ENCODE measurements at regions not wholly inside any gene's neighbourhood (a gene's known extent, or its start where the extent isn't known, plus 50 kb on each side); places are given as distances from the start of the nearest gene placed in this dataset.

DNA sequence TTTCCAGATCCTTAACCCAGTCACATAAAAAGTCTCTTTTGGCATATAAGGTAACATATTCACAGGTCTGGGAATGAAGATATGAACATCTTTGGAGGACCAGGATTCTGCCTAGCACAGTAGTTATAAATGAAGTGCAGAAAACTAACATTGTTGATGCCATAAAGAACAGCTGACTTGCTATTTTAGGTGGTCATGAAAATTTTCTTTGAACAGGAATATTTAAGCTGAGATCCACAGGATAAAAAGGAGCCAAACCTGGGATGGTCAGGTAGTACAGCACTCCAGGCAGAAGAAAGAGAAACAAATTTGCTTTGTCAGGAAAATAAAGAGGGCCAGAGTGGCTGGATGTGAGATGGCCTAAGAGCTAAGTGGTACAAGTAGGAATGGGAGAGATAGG, 80.0 kb downstream of the CENPW start:
- no peak for DNase-seq

DNA sequence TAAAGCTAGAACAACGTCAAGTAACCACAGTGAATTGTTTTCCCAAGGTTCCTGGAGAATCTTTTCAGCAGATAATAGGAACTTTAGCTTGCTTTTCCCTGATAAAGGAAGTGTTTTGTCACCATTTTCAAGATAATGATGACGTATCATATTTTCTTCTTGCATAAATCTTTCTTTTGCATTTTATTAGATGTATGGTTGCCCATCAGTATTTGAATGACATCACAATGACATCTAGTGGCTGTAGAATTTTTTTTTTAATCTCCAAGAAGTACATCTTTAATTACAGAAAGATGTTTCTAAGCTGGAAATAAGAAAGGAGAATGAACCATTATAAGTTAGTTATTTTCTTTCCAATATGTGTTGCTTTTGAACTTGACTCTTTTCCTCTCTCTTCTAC, 83.0 kb downstream of the CENPW start:
- no peak for DNase-seq

DNA sequence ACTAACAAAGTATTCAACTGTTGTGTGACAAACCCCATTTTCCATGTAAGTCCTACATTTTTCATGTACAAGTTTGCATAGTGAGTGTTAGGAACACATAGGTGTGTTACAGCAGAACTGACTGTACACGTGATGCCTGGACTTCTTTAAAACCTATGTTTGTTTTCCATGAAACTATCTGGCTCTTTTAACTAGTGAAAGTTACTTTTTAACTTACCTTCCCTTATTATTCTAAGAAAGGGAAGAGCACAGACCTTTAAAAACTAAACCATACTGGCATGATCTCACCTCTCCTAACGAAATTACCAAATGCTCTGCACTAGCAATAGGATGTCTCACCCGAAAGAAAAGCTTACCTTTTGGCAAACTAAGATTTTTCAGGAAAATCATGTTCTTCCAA, 87.8 kb downstream of the CENPW start:
- no peak for DNase-seq

DNA sequence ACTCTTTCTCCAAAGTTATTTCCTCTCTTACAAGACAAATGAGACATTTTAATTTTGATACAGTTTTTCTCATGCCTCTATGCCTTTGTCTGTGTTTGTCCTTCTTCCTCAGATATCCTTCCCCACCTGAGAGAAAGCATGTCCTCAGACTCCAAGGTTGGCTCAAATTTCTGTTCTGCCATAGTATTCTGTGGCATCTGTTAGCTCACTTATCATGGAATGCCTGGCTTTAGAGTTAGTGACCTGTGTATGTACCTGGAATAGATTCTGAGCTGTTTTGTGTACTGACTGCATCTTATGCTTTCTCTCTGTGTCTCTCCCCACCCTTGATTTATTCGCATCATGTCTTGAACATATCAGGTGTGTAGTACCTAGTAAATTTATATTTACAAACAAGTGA, 90.0 kb downstream of the CENPW start:
- no peak for DNase-seq

DNA sequence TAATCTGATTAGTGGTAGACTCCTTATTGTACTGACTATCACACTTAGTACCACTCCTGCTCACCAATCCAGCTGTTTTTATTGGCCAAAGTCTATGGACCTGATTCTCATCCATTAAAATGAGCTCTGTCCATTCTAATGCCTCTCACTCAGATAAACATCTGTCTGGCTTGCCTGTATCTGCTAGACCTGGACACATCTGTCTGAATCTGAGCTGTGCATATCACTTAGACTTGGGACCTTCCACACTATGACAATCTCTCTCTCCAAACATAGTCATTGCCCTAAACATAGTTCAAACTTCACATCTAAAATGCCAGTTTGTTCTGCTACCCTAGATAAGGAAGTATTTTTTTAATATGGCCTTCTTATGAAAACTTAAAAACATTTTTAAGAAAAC, 92.6 kb downstream of the CENPW start:
- no peak for DNase-seq

DNA sequence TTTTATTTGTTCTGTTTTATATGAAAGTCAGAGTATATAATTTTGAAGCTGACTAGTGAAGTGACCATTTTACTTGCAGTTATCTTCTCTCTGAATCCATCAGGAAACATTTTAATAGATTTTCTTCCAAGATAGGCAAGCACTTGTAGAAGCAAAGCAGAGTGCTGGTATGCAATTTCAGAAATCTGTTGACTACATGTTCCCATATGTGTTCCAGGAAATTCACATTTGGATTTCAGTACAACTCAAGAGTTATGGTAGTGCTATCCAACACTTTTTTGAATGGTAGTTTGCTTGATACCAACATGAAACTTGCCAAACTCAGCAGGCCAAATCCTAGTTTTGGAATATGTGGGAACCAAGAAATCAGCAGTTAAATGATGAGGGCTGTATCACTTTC, 94.0 kb downstream of the CENPW start:
- DNase-seq: no peak

DNA sequence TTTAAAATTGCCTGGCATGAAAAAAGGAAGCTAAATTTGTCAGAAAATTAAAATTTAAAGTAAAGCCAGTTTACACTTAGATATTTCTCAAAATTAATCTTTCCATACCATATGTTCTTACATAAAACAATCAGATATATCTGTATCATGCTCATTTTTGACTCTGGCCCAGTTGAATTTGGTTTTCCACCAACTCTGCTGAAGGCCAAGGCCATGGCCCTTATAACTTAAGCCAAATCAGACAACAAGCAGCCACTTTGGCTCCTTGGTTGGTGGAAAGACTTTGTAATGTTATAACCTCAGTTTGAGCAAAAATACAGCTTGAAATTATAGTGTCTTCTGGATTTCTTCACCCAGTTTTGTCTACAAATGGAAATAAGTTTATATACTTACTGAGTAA, 97.3 kb downstream of the CENPW start:
- no peak for DNase-seq

DNA sequence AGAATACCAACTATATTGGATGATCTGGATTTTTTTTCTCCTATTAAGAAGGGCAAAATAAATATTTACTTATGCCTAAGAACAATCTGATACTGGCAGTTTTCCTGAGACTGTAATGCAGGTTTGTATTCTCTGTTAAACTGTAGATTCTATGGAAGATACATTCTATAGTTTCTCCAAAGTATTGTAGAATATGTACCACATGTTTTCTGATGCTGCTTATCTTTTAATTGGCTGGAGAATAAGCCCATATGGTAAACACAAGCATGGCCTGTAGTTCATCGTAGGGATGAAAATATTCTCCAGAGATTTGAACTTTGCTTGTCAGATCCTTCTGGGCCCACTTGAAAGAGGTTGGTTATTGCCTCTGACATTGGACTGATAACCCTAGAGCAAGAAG, 99.1 kb downstream of the CENPW start:
- DNase-seq: no peak

DNA sequence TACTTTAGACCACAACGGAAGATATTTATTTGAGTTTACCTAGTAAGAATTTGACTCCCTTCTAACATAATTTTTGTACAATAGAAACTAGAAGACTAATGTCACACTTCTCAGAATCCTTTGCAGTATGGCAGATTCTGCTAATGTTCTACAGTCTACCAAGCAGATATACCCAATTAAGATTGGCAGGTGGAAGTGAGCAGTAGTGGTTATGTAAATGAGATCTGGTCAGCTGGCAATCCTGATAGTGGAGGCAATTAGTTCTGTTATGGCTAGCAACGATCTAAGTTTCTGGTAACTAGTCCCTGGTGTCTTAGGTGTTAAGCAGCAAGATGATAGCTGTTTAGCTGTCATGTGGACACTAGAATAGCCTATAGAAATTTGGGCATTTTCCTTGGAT, 101.0 kb downstream of the CENPW start:
- DNase-seq: no peak

DNA sequence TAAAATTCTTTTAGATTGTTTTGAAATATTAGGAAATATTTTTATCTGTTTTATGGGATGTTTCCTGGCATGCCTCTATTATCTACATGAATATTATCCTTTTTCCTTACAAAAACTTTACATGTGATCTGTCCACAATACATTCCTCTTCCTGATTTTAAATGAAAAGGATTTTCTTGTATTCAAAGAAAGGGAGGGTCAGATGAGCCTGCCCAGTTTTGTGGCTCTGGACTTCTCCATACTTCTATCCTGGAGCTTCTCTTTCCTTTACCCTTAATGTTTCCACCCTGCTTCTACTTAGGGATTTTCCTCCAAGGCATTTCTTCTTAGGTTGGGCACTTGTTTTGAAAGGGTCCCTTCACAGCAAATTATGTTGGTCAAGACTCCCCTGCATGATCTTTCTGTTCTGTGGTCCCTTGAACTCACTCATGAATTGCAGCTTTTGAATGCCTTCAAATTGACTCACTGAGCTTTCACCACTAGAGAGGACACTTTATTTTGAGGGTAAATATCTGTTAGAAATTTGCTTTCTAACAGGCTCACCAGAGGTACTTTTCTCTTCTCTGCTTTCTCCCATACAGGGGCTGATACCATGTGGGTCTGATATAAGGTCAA, 104.9 kb downstream of the CENPW start:
- no peak for DNase-seq

DNA sequence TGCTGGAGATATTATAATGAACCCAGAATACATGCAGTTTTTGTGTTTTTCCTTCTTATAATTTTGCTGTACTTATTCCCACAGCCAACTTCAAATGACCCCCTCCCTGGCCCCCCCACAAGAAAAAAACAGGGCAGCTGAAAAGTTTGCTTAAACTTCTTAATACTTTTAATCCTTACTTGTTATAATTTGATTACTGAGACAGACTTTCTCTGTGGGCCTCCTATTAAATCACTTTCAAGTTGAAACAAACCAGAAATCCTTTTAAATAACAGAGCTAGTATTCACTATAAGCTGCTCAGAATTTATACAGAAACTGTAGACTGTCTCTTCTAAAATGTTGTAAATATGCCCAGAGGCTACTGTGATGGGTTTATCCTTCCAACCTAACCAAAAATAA, 106.3 kb downstream of the CENPW start:
- no peak for DNase-seq

DNA sequence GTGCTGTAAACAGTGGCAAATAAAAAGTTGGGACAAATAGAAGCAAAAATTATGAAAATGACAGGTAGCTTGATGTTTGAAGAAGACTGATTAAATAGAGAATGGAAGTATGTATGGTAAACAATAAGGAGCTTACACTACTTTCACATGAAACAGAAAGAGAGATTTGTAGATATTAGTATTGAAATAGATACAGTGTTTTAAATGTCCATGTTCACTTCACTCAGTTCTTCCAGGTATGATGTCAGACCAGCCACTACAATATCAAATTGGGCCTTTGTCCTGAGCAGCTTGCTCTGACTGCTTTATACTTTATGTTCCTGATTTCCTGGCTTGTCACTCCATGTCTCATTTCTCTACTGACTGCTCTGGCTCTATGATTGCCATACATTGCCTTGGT, 107.5 kb downstream of the CENPW start:
- no peak for DNase-seq

DNA sequence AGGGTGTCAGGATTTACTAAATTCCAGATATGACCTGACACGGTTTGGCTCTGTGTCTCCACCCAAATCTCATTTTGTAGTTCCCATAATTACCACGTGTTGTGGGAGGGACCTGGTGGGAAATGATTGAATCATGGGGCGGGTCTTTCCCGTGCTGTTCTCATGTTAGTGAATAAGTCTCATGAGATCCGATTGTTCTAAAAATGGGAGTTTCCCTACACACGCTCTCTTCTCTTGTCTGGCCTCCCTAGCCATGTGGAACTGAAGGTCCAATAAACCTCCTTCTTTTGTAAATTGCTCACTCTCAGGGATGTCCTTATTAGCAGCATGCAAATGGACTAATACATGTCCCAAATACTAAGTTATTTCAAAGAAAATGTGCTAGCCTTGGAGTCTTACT, 121.1 kb downstream of the CENPW start:
- no peak for DNase-seq

DNA sequence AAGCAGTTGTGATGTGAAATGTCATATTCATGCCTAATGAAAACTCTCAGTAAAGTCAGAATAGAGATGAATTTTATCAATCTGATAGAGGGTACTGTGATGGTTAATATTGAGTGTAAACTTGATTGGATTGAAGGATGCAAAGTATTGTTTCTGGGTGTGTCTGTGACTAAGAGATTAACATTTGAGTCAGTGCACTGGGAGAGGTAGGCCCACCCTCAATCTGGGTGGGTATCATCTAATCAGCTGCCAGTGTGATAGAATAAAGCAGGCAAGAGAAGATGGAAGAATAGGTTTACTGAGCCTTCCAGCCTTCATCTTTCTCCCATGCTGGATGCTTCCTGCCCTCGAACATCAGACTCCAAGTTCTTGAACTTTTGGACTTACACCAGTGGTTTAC, 124.3 kb downstream of the CENPW start:
- DNase-seq: no peak

DNA sequence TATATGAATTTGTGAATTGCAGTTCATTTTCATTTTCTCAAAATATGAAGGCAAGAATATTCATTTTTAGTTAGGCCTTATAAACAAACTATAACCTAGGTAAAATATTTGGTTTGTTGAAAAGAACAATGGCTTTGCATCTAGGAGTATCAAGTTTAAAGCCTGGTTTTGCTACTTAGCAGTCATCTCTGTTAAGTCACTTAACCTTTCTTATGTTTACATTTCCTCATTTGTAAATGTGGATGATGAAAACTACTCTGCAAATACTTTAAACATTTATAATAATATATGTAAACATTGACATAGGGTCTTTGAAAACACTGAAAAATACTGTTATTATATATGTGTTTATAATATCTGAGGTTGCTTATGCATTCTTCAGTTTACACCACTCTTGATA, 135.5 kb downstream of the CENPW start:
- no peak for DNase-seq

DNA sequence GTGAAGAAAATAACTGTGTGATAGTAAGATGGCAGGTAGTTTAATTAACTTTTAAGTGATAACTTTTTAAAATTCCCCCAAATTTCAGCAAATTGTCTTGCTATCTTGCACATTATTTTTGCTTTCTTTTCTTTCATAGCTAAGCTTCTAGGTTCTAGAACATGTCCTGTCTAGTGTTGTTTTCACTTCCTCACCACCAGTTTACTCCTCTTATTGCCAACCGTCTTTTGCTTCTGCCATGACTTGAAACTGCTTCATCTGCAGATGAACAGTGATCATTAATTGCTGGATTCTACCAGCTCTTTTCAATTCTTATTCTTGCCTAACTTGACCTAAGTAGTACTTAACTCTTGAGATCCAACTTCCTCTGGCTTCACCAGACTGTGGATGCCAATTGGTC, 137.8 kb downstream of the CENPW start:
- DNase-seq: no peak

DNA sequence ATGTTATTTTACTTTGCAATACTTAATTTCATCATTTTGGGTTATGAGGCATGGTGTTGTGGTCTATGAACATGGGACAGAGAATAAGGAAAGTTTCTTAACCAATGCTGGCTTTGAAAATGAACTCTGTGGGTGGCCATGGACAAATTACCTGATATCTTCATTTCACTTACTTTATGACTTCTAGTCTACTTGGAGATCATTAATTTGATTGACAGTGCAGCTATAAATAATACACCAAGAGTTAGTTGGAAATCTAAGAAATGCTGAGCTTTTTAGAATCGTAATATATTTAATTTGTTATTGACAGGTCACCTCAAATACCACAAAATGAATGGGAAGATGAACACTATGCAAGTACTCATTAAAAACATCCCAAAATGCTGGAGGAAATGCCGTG, 140.4 kb downstream of the CENPW start:
- no peak for DNase-seq

DNA sequence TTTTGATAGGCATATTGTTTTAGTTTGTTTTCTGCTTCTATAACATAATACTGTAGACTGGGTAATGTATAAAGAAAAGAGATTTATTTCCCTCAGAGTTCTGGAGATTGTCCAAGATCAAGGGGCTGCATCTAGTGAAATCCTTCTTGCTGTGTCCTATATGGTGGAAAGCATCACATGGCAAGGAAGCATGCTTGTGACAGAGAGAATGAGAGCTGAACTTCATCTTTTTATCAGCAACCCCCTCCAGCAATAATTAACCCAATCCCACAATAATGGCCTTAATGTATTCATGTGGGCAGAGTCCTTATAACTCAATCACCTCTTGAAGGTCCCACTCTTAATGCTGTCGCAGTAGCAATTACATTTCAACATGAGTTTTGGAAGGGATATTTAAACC, 141.4 kb downstream of the CENPW start:
- DNase-seq: no peak

DNA sequence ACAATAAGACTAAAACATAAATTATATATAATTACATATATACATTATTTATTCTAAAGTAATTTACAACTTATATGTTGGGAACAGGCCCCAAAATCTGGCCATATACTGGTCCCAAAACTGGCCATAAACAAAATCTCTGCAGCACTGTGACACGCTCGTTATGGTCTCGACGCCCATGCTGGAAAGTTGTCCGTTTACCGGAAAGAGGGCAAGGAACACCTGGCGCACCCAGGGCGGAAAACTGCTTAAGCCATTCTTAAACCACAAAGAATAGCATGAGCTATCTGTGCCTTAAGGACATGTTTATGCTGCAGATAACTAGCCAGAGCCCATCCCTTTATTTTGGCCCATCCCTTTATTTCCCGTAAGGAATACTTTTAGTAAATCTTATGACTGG, 164.9 kb downstream of the CENPW start:
- DNase-seq: no peak

DNA sequence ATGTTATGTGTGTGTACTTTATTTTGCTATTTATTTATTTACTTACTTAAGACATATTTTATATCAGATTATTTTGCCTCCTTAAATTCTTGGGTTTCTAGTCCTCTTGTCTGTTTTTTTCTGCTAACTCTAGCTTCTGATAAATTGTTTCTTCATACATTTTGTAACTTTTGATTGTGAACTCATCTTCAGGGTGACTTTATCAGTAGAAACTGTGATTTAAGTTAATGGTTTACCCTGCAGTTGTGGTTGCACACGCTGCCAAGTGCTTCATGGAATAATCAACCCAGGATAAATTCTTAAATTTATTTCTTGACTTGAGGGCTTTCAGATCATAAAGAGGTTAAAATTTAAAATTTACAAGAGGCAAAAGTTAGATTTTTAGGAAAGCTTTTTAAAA, 173.3 kb downstream of the CENPW start:
- no peak for DNase-seq

DNA sequence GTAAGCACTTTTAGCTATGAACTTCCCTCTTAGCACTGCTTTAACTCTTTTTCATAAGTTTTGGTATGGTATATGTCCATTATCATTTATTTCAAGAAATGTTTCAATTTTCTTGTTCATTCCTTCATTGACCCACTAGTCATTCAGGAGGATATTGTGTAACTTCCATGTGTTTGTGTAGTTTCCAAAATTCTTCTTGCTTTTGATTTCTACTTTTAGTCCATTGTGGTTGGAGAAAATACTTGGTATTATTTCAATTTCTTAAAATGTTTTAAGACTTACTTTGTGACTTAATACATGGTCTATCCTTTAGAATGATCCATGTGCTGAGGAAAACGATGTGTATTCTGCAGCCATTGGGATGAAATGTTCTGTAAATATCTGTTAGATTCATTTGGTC, 176.5 kb downstream of the CENPW start:
- no peak for DNase-seq

DNA sequence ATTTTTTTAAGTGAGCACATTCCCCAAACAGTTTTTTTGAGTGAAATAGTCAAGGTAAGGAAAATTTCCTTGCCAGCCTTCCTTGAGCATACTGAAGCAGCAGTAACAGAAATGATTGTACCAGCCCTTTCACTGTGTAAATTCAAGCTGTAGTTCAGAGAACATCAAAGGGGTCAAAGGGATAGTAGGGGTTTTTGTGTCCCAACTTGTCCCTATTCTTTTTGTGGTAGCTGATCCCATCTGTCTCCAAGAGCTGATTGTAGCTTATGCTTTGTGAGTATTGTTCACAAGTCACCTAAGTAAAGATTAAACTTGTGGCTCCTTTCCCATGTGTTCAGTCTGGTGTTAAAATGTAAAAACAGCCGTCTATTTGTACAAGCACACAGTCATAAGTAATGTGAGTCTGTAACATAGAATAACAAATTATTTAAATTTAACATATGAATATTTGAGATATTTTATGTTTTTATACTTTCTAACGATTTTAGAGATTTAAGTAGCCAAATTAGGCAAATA, 185.0 kb downstream of the CENPW start:
- no peak for DNase-seq

DNA sequence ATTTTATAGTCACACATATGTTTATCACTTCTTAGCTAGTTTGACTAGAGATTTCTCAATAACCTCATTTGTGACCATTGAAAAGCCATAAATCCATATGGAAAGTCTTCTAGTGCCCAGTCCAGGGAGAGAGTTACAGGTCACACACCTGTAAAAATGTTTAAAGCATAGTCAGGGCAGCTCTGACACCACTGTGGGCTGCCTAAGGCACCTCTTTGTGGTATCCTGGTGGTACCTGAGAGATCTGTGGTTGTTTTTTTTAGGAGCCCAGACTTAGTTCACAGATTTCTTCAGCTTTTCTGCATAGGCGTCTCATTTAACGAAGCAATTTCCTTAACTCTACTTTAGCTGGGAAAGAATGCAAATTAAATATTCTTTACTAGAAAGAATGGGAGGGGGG, 186.6 kb downstream of the CENPW start:
- DNase-seq: no peak

DNA sequence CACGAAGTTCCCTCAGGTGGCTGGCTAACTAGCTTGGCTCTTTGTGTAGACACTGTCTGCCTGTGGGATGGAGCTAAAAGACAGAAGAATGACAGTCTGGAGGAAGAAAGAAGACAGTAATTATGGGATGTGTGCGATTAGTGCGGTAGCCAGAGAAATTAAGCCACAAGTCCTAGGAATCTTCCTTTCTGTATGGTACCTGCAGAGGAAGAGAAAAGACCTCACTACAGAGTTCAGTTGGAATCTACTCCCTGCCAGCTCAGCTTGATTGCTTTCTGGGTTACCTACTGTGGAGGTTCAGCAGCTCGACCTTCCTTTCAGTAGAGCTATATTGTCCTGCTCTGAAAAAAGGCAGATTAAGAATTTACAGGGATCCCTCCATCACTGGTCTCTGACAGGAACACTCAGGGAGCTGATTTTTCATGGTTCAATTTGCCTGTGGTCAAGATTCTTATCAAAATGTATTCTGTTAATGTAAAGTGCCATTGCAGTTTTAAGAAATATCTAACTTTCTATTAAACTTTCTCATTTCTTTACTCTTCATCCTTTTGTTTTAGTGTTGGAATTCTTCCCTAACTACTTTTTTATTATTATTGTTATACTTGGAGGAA, 187.2 kb downstream of the CENPW start:
- DNase-seq: no peak

DNA sequence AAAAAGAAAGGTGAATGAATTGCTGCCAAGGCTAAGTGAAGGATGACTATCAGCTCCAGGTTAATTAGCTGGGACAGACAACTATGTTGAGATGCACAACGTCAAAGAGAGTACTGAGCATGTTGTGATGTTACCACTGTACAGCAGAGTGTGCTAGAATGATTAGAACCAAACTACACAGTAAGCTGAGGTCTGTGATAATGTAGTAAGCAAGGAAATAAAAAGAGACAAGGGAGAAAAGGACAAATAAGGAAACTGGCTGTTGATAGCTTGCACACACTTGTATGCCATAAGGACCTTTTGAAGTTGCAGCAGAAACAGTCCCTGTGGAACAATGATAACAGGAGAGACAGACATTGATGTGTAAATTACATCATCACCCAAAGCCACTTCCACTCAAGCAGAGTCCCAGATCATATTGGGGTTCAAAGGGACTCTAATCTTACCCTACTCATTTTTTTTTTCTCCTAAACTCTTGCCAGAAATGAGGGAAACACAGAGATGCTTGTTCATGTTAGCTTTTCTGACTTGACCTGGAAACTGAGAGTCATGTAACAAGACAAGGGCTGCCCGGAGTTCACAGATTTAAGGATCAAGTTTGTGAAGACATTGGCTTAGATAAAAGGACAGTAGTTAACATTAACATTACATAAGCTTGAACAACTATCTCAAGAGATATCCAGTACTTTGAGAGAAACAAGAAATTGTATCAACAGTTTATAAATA, 189.9 kb downstream of the CENPW start:
- no peak for DNase-seq
